CD4-positive, alpha-beta T cell (primary cell): ENCODE measurements at regions not wholly inside any gene's neighbourhood (a gene's known extent, or its start where the extent isn't known, plus 50 kb on each side); places are given as distances from the start of the nearest gene placed in this dataset.

Source experiments
- ATAC-seq: fragments of 200-7000 bp; cut with Tn5 transposase; one replicate; pipeline ENCODE4 v1.10.0; 2022; ENCODE audit warnings: mild to moderate bottlenecking; ENCODE audit not compliant: poor library complexity
- CTCF ChIA-PET: fragments of 350-600 bp; sonication (Branson Sonifier 250); formaldehyde crosslinking; loops from one replicate; lab custom pipeline; 2021; ENCODE audit warnings: antibody characterized with exemption, inconsistent platforms; lab: Charles Lee
- POLR2A ChIA-PET: fragments of 350-600 bp; sonication (Branson Sonifier 250); formaldehyde crosslinking; loops from one replicate; lab custom pipeline; 2021; ENCODE audit warnings: antibody characterized with exemption, inconsistent platforms; lab: Charles Lee
- DNase-seq, 14 experiments: peaks; one replicate each; pipeline ENCODE4 v3.0.0-alpha.2; 2013 to 2020; ENCODE audit warnings: mixed read lengths in 2 of 14
- H3K27ac ChIP-seq, 2 donors: one replicate each; pipeline versions ENCODE4 v1.5.1 to v1.7.0; 2013; ENCODE audit warnings: low read length in 2 of 2, low read depth in 1 of 2, mild to moderate bottlenecking in 1 of 2
- H3K27me3 ChIP-seq, 2 experiments: 1 replicate in 1 of 2; 2 replicates in 1 of 2; pipeline versions ENCODE4 v1.6.1 to v1.7.0; 2013; ENCODE audit warnings: low read length in 2 of 2, control low read depth in 1 of 2, mild to moderate bottlenecking in 1 of 2, moderate library complexity in 1 of 2; ENCODE audit not compliant: insufficient read depth in 2 of 2, control insufficient read depth in 1 of 2
- H3K36me3 ChIP-seq: one replicate; pipeline ENCODE4 v1.6.1; 2013; ENCODE audit warnings: low read length, control low read depth; ENCODE audit not compliant: insufficient read depth
- H3K4me1 ChIP-seq: one replicate; pipeline ENCODE4 v1.6.1; 2013; ENCODE audit warnings: low read length, control low read depth; ENCODE audit not compliant: insufficient read depth
- H3K4me3 ChIP-seq: one replicate; pipeline ENCODE4 v1.5.1; 2013; ENCODE audit warnings: mild to moderate bottlenecking, low read length, moderate library complexity
- H3K9me3 ChIP-seq, 2 experiments: 1 replicate in 1 of 2; 2 replicates in 1 of 2; pipeline versions ENCODE4 v1.6.1 to v1.7.0; 2013; ENCODE audit warnings: low read length in 2 of 2, mild to moderate bottlenecking in 2 of 2, control low read depth in 1 of 2, moderate library complexity in 1 of 2; ENCODE audit not compliant: control insufficient read depth in 1 of 2, insufficient read depth in 1 of 2
- H3K27ac Mint-ChIP-seq: one replicate; pipeline ENCODE4 v1.8.0; 2020; ENCODE audit warnings: mixed read lengths
- H3K27me3 Mint-ChIP-seq: one replicate; pipeline ENCODE4 v1.8.0; 2021; ENCODE audit warnings: mixed read lengths
- H3K36me3 Mint-ChIP-seq: one replicate; pipeline ENCODE4 v1.8.0; 2021; ENCODE audit warnings: low read depth, mixed read lengths
- H3K4me1 Mint-ChIP-seq: one replicate; pipeline ENCODE4 v1.8.0; 2021; ENCODE audit warnings: low read depth, mixed read lengths
- H3K4me3 Mint-ChIP-seq: one replicate; pipeline ENCODE4 v1.8.0; 2020; ENCODE audit warnings: mild to moderate bottlenecking, mixed read lengths
- H3K9me3 Mint-ChIP-seq: one replicate; pipeline ENCODE4 v1.8.0; 2020; ENCODE audit warnings: mixed read lengths
- CTCF ChIP-seq: fragments of 200-600 bp; IDR thresholded peaks from one replicate; pipeline ENCODE4 v1.8.0; 2022; ENCODE audit warnings: antibody characterized with exemption, mild to moderate bottlenecking
- intact Hi-C, 2 experiments: fragments of 100-400 bp; cut with DNase I in 1 of 2; cut with micrococcal nuclease in 1 of 2; formaldehyde crosslinking; loops; one replicate each; pipeline versions ENCODE4 v1.15.1 to v1.9.0; 2023 to 2025; cut with DNase I, micrococcal nuclease

- ChIA-PET POLR2A (no interaction called here), CTCF (no interaction called here)
- H3K4me1 Mint-ChIP-seq: no peaks in the 10 kb centered on the region
- Histone ChIP-seq H3K27me3 (no peaks in the 10 kb centered on the region), H3K4me3 (no peak overlapping the region), H3K4me1 (no peaks in the 10 kb centered on the region), H3K9me3 (no peaks in the 10 kb centered on the region), H3K27ac (no peak overlapping the region), H3K36me3 (no peaks in the 10 kb centered on the region)
- DNase-seq: no peak
- H3K4me3 Mint-ChIP-seq: no peak overlapping the region
- H3K27me3 Mint-ChIP-seq: no peaks in the 10 kb centered on the region
- TF ChIP-seq CTCF: no peak
- no peaks in the 10 kb centered on the region for H3K36me3 Mint-ChIP-seq
- intact Hi-C loops: no loop called here
- no peak overlapping the region for H3K27ac Mint-ChIP-seq
- peaks cover 2% of the 10 kb centered on the region for H3K9me3 Mint-ChIP-seq
- no peak for ATAC-seq
Observed at GRCh38 chr16:13621639-13622038, 298.3 kb upstream of the ERCC4 start.

GRCh38 chr16:13628156-13628555 is 291.8 kb upstream of the ERCC4 start:
- ATAC-seq: no peak
- POLR2A ChIA-PET: no interaction called here

GRCh38 chr16:13629704-13630103 is 290.2 kb upstream of the ERCC4 start:
- Mint-ChIP-seq H3K9me3 (no peaks in the 10 kb centered on the region), H3K4me3 (no peak overlapping the region), H3K36me3 (no peaks in the 10 kb centered on the region), H3K4me1 (no peaks in the 10 kb centered on the region), H3K27ac (no peak overlapping the region), H3K27me3 (no peaks in the 10 kb centered on the region)
- Histone ChIP-seq H3K27me3 (no peaks in the 10 kb centered on the region), H3K4me1 (no peaks in the 10 kb centered on the region), H3K4me3 (no peak overlapping the region), H3K27ac (no peak overlapping the region), H3K9me3 (no peaks in the 10 kb centered on the region), H3K36me3 (no peaks in the 10 kb centered on the region)
- intact Hi-C loops: no loop called here
- TF ChIP-seq CTCF: no peak
- ChIA-PET CTCF (no interaction called here), POLR2A (no interaction called here)
- no peak for ATAC-seq
- no peak for DNase-seq

More at GRCh38 chr16:13628156-13628555, 291.8 kb upstream of the ERCC4 start:
- no peaks in the 10 kb centered on the region for H3K9me3 ChIP-seq
- H3K4me1 ChIP-seq: no peaks in the 10 kb centered on the region
- Mint-ChIP-seq H3K27ac (no peak overlapping the region), H3K27me3 (no peaks in the 10 kb centered on the region), H3K4me1 (no peaks in the 10 kb centered on the region), H3K36me3 (no peaks in the 10 kb centered on the region), H3K4me3 (no peak overlapping the region), H3K9me3 (no peaks in the 10 kb centered on the region)
- H3K27ac ChIP-seq: no peak overlapping the region
- TF ChIP-seq CTCF: no peak
- no peaks in the 10 kb centered on the region for H3K27me3 ChIP-seq
- DNase-seq: no peak
- no peak overlapping the region for H3K4me3 ChIP-seq
- CTCF ChIA-PET: no interaction called here
- intact Hi-C loops: no loop called here
- H3K36me3 ChIP-seq: no peaks in the 10 kb centered on the region
